Activated CD4-positive, alpha-beta T cell treated with anti-CD3 and anti-CD28 coated beads, Interleukin-2, Interleukin-4, amounts not matched to agents 100 ng/mL and 50 ng/mL, durations not matched to agents 16 hours and 8 hours (primary cell): ENCODE measurements at regions not wholly inside any gene's neighbourhood (a gene's known extent, or its start where the extent isn't known, plus 50 kb on each side); places are given as distances from the start of the nearest gene placed in this dataset.
A peak's percentile ranks its signal among the peaks of the same experiment; 100 is the strongest.

ENCODE experiments used
- DNase-seq: peaks from one replicate; pipeline ENCODE4 v3.0.0-alpha.2; 2020; ENCODE audit warnings: low spot score

GRCh38 chr2:41886757-41887156, 161.1 kb upstream of the PKDCC start:
- no peak for DNase-seq

GRCh38 chr2:41890341-41890740, 157.5 kb upstream of the PKDCC start:
- no peak for DNase-seq

GRCh38 chr2:41892476-41892875, 155.3 kb upstream of the PKDCC start:
- DNase-seq = no peak

GRCh38 chr2:41894563-41895333, 153.1 kb upstream of the PKDCC start:
- no peak for DNase-seq

GRCh38 chr2:41895334-41895664, 152.5 kb upstream of the PKDCC start:
- DNase-seq = no peak

- peak; percentile 52 for DNase-seq
Observed at GRCh38 chr2:41896186-41896846, 151.5 kb upstream of the PKDCC start.

- no peak for DNase-seq
Observed at GRCh38 chr2:41899189-41899588, 148.6 kb upstream of the PKDCC start.

- no peak for DNase-seq
Observed at GRCh38 chr2:41900101-41900577, 147.7 kb upstream of the PKDCC start.

- no peak for DNase-seq
Observed at GRCh38 chr2:41902897-41903296, 144.9 kb upstream of the PKDCC start.

GRCh38 chr2:41903474-41904135, 144.2 kb upstream of the PKDCC start:
- no peak for DNase-seq

GRCh38 chr2:41904459-41904858, 143.4 kb upstream of the PKDCC start:
- no peak for DNase-seq

GRCh38 chr2:41905597-41906337, 142.1 kb upstream of the PKDCC start:
- no peak for DNase-seq

- DNase-seq = no peak
Observed at GRCh38 chr2:41906338-41906725, 141.5 kb upstream of the PKDCC start.

GRCh38 chr2:41907141-41907540, 140.7 kb upstream of the PKDCC start:
- DNase-seq = no peak

GRCh38 chr2:41907771-41908207, 140.0 kb upstream of the PKDCC start:
- DNase-seq = no peak

GRCh38 chr2:41908349-41908748, 139.5 kb upstream of the PKDCC start:
- DNase-seq = no peak

GRCh38 chr2:41909584-41909983, 138.2 kb upstream of the PKDCC start:
- no peak for DNase-seq

- no peak for DNase-seq
Observed at GRCh38 chr2:41910126-41910525, 137.7 kb upstream of the PKDCC start.

- no peak for DNase-seq
Observed at GRCh38 chr2:41911033-41911432, 136.8 kb upstream of the PKDCC start.

GRCh38 chr2:41912337-41912736, 135.5 kb upstream of the PKDCC start:
- no peak for DNase-seq

GRCh38 chr2:41912776-41913175, 135.0 kb upstream of the PKDCC start:
- no peak for DNase-seq

GRCh38 chr2:41913311-41913710, 134.5 kb upstream of the PKDCC start:
- no peak for DNase-seq
